ENCODE measurements at regions not wholly inside any gene's neighbourhood (a gene's known extent, or its start where the extent isn't known, plus 50 kb on each side); places are given as distances from the start of the nearest gene placed in this dataset.

DNA sequence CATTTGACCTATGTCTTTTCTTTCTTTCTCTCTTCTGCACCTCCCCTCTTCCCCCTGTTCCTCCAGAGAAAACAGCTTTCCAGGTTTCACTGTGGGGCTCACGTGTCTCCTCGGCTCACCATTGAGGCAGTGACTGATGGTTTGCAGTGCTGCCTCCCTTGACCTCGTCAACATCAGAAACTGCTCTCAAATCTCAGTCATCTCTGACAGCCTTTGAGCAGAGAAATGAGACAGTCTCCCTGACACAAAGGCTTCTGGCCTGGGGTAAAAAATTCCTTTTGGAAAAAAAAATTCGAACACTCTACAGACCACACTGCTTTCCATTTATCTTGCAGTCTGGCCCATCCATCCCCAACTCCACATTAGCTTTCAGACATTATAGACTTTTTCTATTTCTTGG lies 450.0 kb downstream of the TFAP2B start:
- TF ChIP-seq, protein P1, sequence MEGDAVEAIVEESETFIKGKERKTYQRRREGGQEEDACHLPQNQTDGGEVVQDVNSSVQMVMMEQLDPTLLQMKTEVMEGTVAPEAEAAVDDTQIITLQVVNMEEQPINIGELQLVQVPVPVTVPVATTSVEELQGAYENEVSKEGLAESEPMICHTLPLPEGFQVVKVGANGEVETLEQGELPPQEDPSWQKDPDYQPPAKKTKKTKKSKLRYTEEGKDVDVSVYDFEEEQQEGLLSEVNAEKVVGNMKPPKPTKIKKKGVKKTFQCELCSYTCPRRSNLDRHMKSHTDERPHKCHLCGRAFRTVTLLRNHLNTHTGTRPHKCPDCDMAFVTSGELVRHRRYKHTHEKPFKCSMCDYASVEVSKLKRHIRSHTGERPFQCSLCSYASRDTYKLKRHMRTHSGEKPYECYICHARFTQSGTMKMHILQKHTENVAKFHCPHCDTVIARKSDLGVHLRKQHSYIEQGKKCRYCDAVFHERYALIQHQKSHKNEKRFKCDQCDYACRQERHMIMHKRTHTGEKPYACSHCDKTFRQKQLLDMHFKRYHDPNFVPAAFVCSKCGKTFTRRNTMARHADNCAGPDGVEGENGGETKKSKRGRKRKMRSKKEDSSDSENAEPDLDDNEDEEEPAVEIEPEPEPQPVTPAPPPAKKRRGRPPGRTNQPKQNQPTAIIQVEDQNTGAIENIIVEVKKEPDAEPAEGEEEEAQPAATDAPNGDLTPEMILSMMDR (conservative IDR thresholded peaks at IDR 0.05 in 1 of 2, IDR thresholded peaks at IDR 0.05 in 1 of 2; ENCODE audit: low read depth in 1 of 2, low read length in 2 of 2) = no peak
- no peak for TF ChIP-seq EZH2 (IDR thresholded peaks at IDR 0.05; ENCODE audit: low read length, missing control alignments)
